Neuronal stem cell (in vitro differentiated cells): ENCODE measurements at regions not wholly inside any gene's neighbourhood (a gene's known extent, or its start where the extent isn't known, plus 50 kb on each side); places are given as distances from the start of the nearest gene placed in this dataset.

Experiments
- DNase-seq: peaks from one replicate; pipeline ENCODE4 v3.0.0-alpha.2; 2013; ENCODE audit warnings: low spot score
- H2AFZ ChIP-seq: one replicate; pipeline ENCODE4 v1.6.1; 2013; ENCODE audit warnings: mild to moderate bottlenecking, low read length, inconsistent platforms
- H2AK5ac ChIP-seq: 2 replicates; pipeline ENCODE4 v1.6.1; 2013; ENCODE audit warnings: low read depth, mild to moderate bottlenecking, inconsistent platforms, low read length, moderate library complexity, mixed read lengths
- H2BK120ac ChIP-seq: 2 replicates; pipeline ENCODE4 v1.6.1; 2013; ENCODE audit warnings: low read depth, mild to moderate bottlenecking, inconsistent platforms, low read length, moderate library complexity, mixed read lengths
- H2BK12ac ChIP-seq: one replicate; pipeline ENCODE4 v1.6.1; 2013; ENCODE audit warnings: low read length, inconsistent platforms
- H2BK15ac ChIP-seq: 2 replicates; pipeline ENCODE4 v1.6.1; 2013; ENCODE audit warnings: mild to moderate bottlenecking, low read length, inconsistent platforms, mixed read lengths
- H2BK5ac ChIP-seq: one replicate; pipeline ENCODE4 v1.6.1; 2013; ENCODE audit warnings: inconsistent platforms, mild to moderate bottlenecking, low read length, moderate library complexity
- H3K14ac ChIP-seq: one replicate; pipeline ENCODE4 v1.6.1; 2013; ENCODE audit warnings: low read length, inconsistent platforms
- H3K18ac ChIP-seq: 2 replicates; pipeline ENCODE4 v1.6.1; 2013; ENCODE audit warnings: low read length, inconsistent platforms
- H3K23ac ChIP-seq: 2 replicates; pipeline ENCODE4 v1.6.1; 2013; ENCODE audit warnings: low read depth, mild to moderate bottlenecking, mixed read lengths, low read length, inconsistent platforms; ENCODE audit not compliant: poor library complexity
- H3K27ac ChIP-seq: replicated peaks from 3 replicates; pipeline ENCODE4 v1.5.1; 2013; ENCODE audit warnings: low read length, inconsistent platforms
- H3K27me3 ChIP-seq, 3 experiments: 2 replicates each; pipeline ENCODE4 v1.6.1; 2013; ENCODE audit warnings: low read length in 3 of 3, mild to moderate bottlenecking in 2 of 3, inconsistent platforms in 1 of 3, low read depth in 1 of 3, mixed read lengths in 1 of 3, moderate library complexity in 1 of 3; ENCODE audit not compliant: control insufficient read depth in 3 of 3, insufficient read depth in 3 of 3
- H3K36me3 ChIP-seq, 2 donors: replicated peaks in 1 of 2; 2 replicates each; pipeline ENCODE4 v1.6.1; 2013; ENCODE audit warnings: low read length in 2 of 2; ENCODE audit not compliant: control insufficient read depth in 2 of 2, insufficient read depth in 2 of 2
- H3K4ac ChIP-seq: 2 replicates; pipeline ENCODE4 v1.6.1; 2013; ENCODE audit warnings: inconsistent platforms, mild to moderate bottlenecking, low read length, moderate library complexity
- H3K4me1 ChIP-seq, 2 donors: 1 replicate in 1 of 2; 2 replicates in 1 of 2; pipeline ENCODE4 v1.6.1; 2013; ENCODE audit warnings: low read length in 2 of 2, low read depth in 1 of 2; ENCODE audit not compliant: control insufficient read depth in 2 of 2, insufficient read depth in 1 of 2
- H3K4me2 ChIP-seq: one replicate; pipeline ENCODE4 v1.6.1; 2013; ENCODE audit warnings: mild to moderate bottlenecking, low read length, inconsistent platforms; ENCODE audit not compliant: insufficient read depth, poor library complexity, severe bottlenecking
- H3K4me3 ChIP-seq, 2 donors: 2 replicates each; pipeline ENCODE4 v1.5.1; 2013; ENCODE audit warnings: low read length in 2 of 2, mild to moderate bottlenecking in 2 of 2, inconsistent platforms in 1 of 2, moderate library complexity in 1 of 2
- H3K79me1 ChIP-seq: one replicate; pipeline ENCODE4 v1.6.1; 2013; ENCODE audit warnings: low read depth, mild to moderate bottlenecking, inconsistent platforms, low read length, moderate library complexity
- H3K9ac ChIP-seq: one replicate; pipeline ENCODE4 v1.6.1; 2013; ENCODE audit warnings: mild to moderate bottlenecking, low read depth, low read length, inconsistent platforms; ENCODE audit not compliant: poor library complexity
- H3K9me3 ChIP-seq, 2 donors: replicated peaks in 1 of 2; 2 replicates each; pipeline versions ENCODE3 to v1.6.1; 2013; ENCODE audit warnings: low read length in 2 of 2, mild to moderate bottlenecking in 2 of 2, inconsistent platforms in 1 of 2, low read depth in 1 of 2, mixed read lengths in 1 of 2, moderate library complexity in 1 of 2; ENCODE audit not compliant: control insufficient read depth in 2 of 2, insufficient read depth in 1 of 2
- H4K8ac ChIP-seq: one replicate; pipeline ENCODE4 v1.6.1; 2013; ENCODE audit warnings: low read depth, mild to moderate bottlenecking, inconsistent platforms, low read length, moderate library complexity
- H4K91ac ChIP-seq: one replicate; pipeline ENCODE4 v1.6.1; 2013; ENCODE audit warnings: low read length, low read depth, mild to moderate bottlenecking, inconsistent platforms; ENCODE audit not compliant: poor library complexity
- WGBS, 2 donors: extraction: QIAGEN DNeasy Blood & Tissue Kit; methylation state at CpG; one replicate each; pipeline ENCODE4 v1.1.7; 2013; ENCODE audit warnings: missing lambda C conversion rate in 2 of 2, mixed read lengths in 1 of 2; ENCODE audit not compliant: insufficient read length in 2 of 2, insufficient replicate concordance in 1 of 2; ENCODE audit errors: extremely low coverage in 2 of 2; 5-methylcytosine and 5-hydroxymethylcytosine counted together

DNA sequence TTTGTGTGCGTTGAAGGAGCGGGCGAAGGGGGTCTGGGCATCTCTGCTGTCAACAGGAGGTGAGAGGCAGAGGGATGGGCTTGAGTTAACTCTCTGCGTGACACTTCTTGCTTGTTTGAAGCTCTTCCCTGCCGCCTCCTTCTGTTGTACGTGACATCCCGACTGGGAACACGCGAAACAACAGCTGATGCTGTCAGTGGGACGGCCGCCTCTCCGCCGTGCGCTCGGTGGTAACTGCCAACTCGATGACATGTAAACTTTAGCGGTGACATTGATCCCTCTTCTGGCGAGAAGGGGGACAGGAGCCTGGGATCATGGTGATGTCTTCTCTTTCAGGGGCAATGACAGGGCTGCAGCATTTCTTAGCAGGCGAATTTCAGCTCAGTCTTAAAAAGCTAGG lies 394.5 kb downstream of the TYW1 start:
- no peak overlapping the region for H2BK120ac ChIP-seq
- H2AK5ac ChIP-seq = no peak overlapping the region
- no peaks in the 10 kb centered on the region for H3K4me1 ChIP-seq
- H3K4me3 ChIP-seq = no peak overlapping the region
- no peak overlapping the region for H3K18ac ChIP-seq
- DNase-seq = no peak
- peak overlapping the region; percentile 25 for H3K23ac ChIP-seq
- H3K79me1 ChIP-seq = no peaks in the 10 kb centered on the region
- no peak overlapping the region for H3K4ac ChIP-seq
- no peak overlapping the region for H4K8ac ChIP-seq
- H3K4me2 ChIP-seq = no peak overlapping the region
- H2BK12ac ChIP-seq = peak overlapping the region; percentile 89
- no peaks in the 10 kb centered on the region for H3K9me3 ChIP-seq
- peaks cover 0 to 9% (median 2%) of the 10 kb centered on the region in 3 experiments for H3K27me3 ChIP-seq
- no peak overlapping the region for H2BK15ac ChIP-seq
- H4K91ac ChIP-seq = no peak overlapping the region
- WGBS, 2 donors = no CpG with 5 or more reads among the region's 19 CpGs
- H2AFZ ChIP-seq = peak overlapping the region; percentile 53
- H3K14ac ChIP-seq = no peak overlapping the region
- H2BK5ac ChIP-seq = no peak overlapping the region
- H3K36me3 ChIP-seq = no peaks in the 10 kb centered on the region
- H3K27ac ChIP-seq = no peak overlapping the region
- no peak overlapping the region for H3K9ac ChIP-seq

DNA sequence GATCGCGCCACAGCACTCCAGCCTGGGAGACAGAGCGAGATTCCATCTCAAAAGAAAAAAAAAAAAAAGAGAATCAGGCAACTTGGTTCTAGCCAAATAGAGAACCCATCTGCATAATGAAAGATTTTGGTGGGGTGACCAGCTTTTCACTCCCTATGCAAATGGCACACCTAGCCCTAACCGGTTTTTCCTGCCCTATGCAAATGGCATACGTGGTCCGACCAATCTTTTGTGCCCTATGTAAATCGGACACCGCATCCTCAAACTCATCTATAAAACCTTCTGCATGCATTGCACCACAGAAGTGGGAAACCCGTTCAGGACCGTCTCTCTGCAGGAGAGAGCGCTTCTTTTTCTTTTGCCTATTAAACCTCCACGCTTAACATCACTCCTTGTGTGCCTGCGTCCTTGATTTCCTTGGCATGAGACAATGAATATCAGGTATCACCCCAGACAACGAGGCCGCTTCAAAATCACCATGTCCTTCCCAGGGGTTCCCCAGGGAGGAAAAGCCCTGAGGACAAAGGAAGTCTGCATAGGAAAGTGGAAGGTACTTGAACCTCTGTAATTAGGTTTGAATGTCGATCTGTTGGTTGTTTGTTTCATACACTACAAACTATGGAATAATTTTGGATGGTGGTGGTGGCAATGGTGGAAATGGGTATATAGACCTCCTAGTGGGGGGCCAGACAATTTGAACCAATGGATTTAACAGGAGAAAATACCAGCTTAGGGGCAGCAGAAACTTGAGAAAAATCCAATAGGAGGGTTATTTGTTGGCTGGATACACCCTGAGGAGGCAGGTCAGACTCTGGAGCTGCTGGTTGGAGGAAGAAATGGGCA lies 396.2 kb downstream of the TYW1 start:
- peaks cover 0 to 9% (median 2%) of the 10 kb centered on the region in 3 experiments for H3K27me3 ChIP-seq
- no peak overlapping the region for H3K27ac ChIP-seq
- no peak overlapping the region for H2BK120ac ChIP-seq
- H2BK5ac ChIP-seq = no peak overlapping the region
- H3K4me2 ChIP-seq = no peak overlapping the region
- H2BK12ac ChIP-seq = no peak overlapping the region
- H3K18ac ChIP-seq = no peak overlapping the region
- no peaks in the 10 kb centered on the region for H3K9me3 ChIP-seq
- no peak overlapping the region for H4K8ac ChIP-seq
- H2BK15ac ChIP-seq = no peak overlapping the region
- DNase-seq = no peak
- H3K9ac ChIP-seq = no peak overlapping the region
- no peak overlapping the region for H4K91ac ChIP-seq
- H3K79me1 ChIP-seq = no peaks in the 10 kb centered on the region
- no peaks in the 10 kb centered on the region for H3K4me1 ChIP-seq
- H2AFZ ChIP-seq = no peak overlapping the region
- H3K4ac ChIP-seq = no peak overlapping the region
- no peak overlapping the region for H3K4me3 ChIP-seq
- no peaks in the 10 kb centered on the region for H3K36me3 ChIP-seq
- H3K23ac ChIP-seq = no peak overlapping the region
- no peak overlapping the region for H3K14ac ChIP-seq
- H2AK5ac ChIP-seq = no peak overlapping the region
- no CpG with 5 or more reads among the region's 16 CpGs for WGBS, 2 donors

DNA sequence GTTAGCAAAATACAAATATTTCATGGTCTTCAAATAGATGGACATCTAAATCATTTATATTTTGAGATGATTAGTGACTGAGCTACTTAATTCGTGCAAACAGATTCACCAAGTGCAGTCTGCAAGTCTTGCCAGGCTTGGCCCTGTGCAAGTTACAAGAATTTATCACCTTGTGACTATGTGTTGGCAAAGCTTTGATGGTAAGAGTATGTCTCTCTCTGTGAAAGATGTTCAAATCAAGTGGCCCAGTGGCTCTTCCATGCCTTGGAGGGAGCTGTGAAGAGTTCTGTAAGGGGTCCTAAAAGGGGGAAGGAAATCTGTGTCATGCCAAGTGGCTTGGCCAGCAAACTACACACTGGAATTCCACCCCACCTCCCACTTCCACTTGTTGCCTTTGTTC lies 397.3 kb downstream of the TYW1 start:
- H3K27me3 ChIP-seq = peaks cover 0 to 9% (median 2%) of the 10 kb centered on the region in 3 experiments
- H3K79me1 ChIP-seq = no peaks in the 10 kb centered on the region
- H2BK120ac ChIP-seq = no peak overlapping the region
- no peak overlapping the region for H3K4me3 ChIP-seq
- DNase-seq = no peak
- H2BK15ac ChIP-seq = no peak overlapping the region
- H3K4me1 ChIP-seq = no peaks in the 10 kb centered on the region
- no peak overlapping the region for H3K23ac ChIP-seq
- no peaks in the 10 kb centered on the region for H3K36me3 ChIP-seq
- H4K8ac ChIP-seq = no peak overlapping the region
- no peak overlapping the region for H3K9ac ChIP-seq
- no peak overlapping the region for H2BK12ac ChIP-seq
- H3K4me2 ChIP-seq = no peak overlapping the region
- H2AK5ac ChIP-seq = no peak overlapping the region
- H2AFZ ChIP-seq = no peak overlapping the region
- H2BK5ac ChIP-seq = no peak overlapping the region
- no peaks in the 10 kb centered on the region for H3K9me3 ChIP-seq
- no peak overlapping the region for H3K27ac ChIP-seq
- H4K91ac ChIP-seq = no peak overlapping the region
- no peak overlapping the region for H3K14ac ChIP-seq
- no CpG with 5 or more reads among the region's 1 CpG for WGBS, 2 donors
- no peak overlapping the region for H3K18ac ChIP-seq
- H3K4ac ChIP-seq = no peak overlapping the region

DNA sequence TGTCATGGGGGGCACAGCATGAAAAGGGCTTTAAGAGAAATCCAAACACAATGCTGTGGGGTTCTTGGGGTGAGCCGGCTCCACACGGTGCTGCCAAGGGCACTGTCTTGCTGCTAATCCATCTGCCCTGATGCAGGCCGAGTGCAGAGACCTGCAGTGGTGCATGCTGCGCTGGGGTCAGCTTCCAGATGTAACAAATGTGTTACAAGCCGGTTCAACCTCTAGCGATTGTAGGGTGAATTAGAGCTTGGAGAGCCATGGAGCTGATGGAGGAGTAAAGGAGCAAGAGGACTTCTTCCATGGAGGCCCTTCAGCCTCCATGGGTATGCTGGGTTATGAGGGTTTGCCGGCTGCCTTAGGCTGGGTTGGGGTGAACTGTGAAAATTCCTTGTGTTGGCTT lies 402.3 kb downstream of the TYW1 start:
- DNase-seq = no peak
- Histone ChIP-seq H4K91ac (no peak overlapping the region), H2BK5ac (no peak overlapping the region), H2AFZ (no peak overlapping the region), H2BK15ac (no peak overlapping the region), H3K36me3 (no peaks in the 10 kb centered on the region), H3K23ac (no peak overlapping the region), H3K9ac (no peak overlapping the region), H3K4ac (no peak overlapping the region), H3K27me3 (no peaks in the 10 kb centered on the region), H3K9me3 (no peaks in the 10 kb centered on the region), H3K4me1 (no peaks in the 10 kb centered on the region), H2BK120ac (no peak overlapping the region), H3K79me1 (no peaks in the 10 kb centered on the region), H3K14ac (no peak overlapping the region), H3K18ac (peak overlapping the region; percentile 3), H3K4me3 (no peak overlapping the region), H4K8ac (no peak overlapping the region), H2AK5ac (no peak overlapping the region), H2BK12ac (no peak overlapping the region), H3K27ac (no peak overlapping the region), H3K4me2 (no peak overlapping the region)
- WGBS, 2 donors = no CpG with 5 or more reads among the region's 7 CpGs
